A673 (cell line): ENCODE measurements at regions not wholly inside any gene's neighbourhood (a gene's known extent, or its start where the extent isn't known, plus 50 kb on each side); places are given as distances from the start of the nearest gene placed in this dataset.

Source experiments
- BruUV-seq: library from RNA; stranded (reverse); fragments of 400-500 nt; replicated peaks from 2 replicates; lab custom pipeline; 2021; lab: Mats Ljungman, UMichigan
- CTCF ChIA-PET: fragments of 300-600 bp; sonication (Branson Sonifier 250); formaldehyde crosslinking; loops from one replicate; lab custom pipeline; 2022; ENCODE audit warnings: antibody characterized with exemption; lab: Charles Lee
- POLR2A ChIA-PET: fragments of 300-600 bp; sonication (Branson Sonifier 250); formaldehyde crosslinking; loops from one replicate; lab custom pipeline; 2022; ENCODE audit warnings: antibody characterized with exemption; ENCODE audit not compliant: low non-redundant PET; lab: Charles Lee
- DNase-seq: peaks from one replicate; pipeline ENCODE4 v3.0.0-alpha.2; 2015; ENCODE audit warnings: low spot score
- H3K27ac ChIP-seq: fragments of 200-600 bp; sonication (generic); 2 replicates; pipeline ENCODE4 v1.5.1; 2016; ENCODE audit warnings: mixed run types, low read depth, mild to moderate bottlenecking, mixed read lengths, antibody characterized with exemption, low read length; ENCODE audit not compliant: poor library complexity, severe bottlenecking
- H3K27me3 ChIP-seq: fragments of 200-600 bp; sonication (generic); replicated peaks from 2 replicates; pipeline ENCODE4 v1.6.1; 2017; ENCODE audit warnings: mixed run types, low read depth, mild to moderate bottlenecking, mixed read lengths, antibody characterized with exemption, low read length; ENCODE audit not compliant: insufficient read depth, poor library complexity
- H3K36me3 ChIP-seq: fragments of 200-600 bp; sonication (generic); 2 replicates; pipeline ENCODE4 v1.6.1; 2016; ENCODE audit warnings: mixed run types, mild to moderate bottlenecking, mixed read lengths, antibody characterized with exemption, low read length; ENCODE audit not compliant: insufficient read depth, poor library complexity, severe bottlenecking
- H3K4me1 ChIP-seq: fragments of 200-600 bp; sonication (generic); 2 replicates; pipeline ENCODE4 v1.6.1; 2017; ENCODE audit warnings: mixed run types, mild to moderate bottlenecking, mixed read lengths, antibody characterized with exemption, low read length; ENCODE audit not compliant: insufficient read depth, poor library complexity, severe bottlenecking
- H3K4me3 ChIP-seq: fragments of 200-600 bp; sonication (generic); 2 replicates; pipeline ENCODE4 v1.5.1; 2016; ENCODE audit warnings: low read depth, mixed run types, mild to moderate bottlenecking, mixed read lengths, low read length; ENCODE audit not compliant: poor library complexity, severe bottlenecking
- H3K9me3 ChIP-seq: fragments of 200-600 bp; sonication (generic); 2 replicates; pipeline ENCODE4 v1.6.1; 2016; ENCODE audit warnings: mixed run types, low read depth, mild to moderate bottlenecking, mixed read lengths, antibody characterized with exemption, low read length; ENCODE audit not compliant: poor library complexity, severe bottlenecking
- CTCF ChIP-seq: fragments of 300-800, 200-600 bp; sonication (generic); conservative IDR thresholded peaks from 2 replicates; pipeline ENCODE4 v1.5.1; 2017; ENCODE audit warnings: low read depth, mild to moderate bottlenecking, antibody characterized with exemption, low read length, moderate library complexity, mixed read lengths
- EZH2 ChIP-seq: fragments of 200-600 bp; sonication (generic); IDR thresholded peaks from 2 replicates; pipeline ENCODE4 v1.6.1; 2017; ENCODE audit warnings: borderline replicate concordance, low read depth, mild to moderate bottlenecking, mixed read lengths, antibody characterized with exemption, low read length; ENCODE audit not compliant: poor library complexity, severe bottlenecking
- intact Hi-C: fragments of 100-400 bp; cut with micrococcal nuclease; formaldehyde crosslinking; loops from one replicate; pipeline ENCODE4 v1.10.0; 2022; ENCODE audit not compliant: unreplicated experiment

- ChIA-PET CTCF (no interaction called here), POLR2A (no interaction called here)
- no peaks in the 10 kb centered on the region for H3K4me1 ChIP-seq
- H3K36me3 ChIP-seq, result no peaks in the 10 kb centered on the region
- H3K27me3 ChIP-seq, result no peaks in the 10 kb centered on the region
- H3K27ac ChIP-seq, result no peak overlapping the region
- intact Hi-C loops, result no loop called here
- H3K4me3 ChIP-seq, result no peak overlapping the region
- no TSS peak for BruUV-seq
- H3K9me3 ChIP-seq, result peaks cover 6% of the 10 kb centered on the region
- DNase-seq, result no peak
- no peak for TF ChIP-seq EZH2
- no peak for TF ChIP-seq CTCF
These were observed 229.4 kb upstream of the POU3F1 start for GRCh38 chr1:38275960-38276359.

- intact Hi-C loops, result no loop called here
- Histone ChIP-seq H3K36me3 (no peaks in the 10 kb centered on the region), H3K27ac (no peak overlapping the region), H3K4me3 (no peak overlapping the region), H3K4me1 (no peaks in the 10 kb centered on the region), H3K9me3 (peaks cover 6% of the 10 kb centered on the region), H3K27me3 (no peaks in the 10 kb centered on the region)
- POLR2A ChIA-PET, result no interaction called here
- TF ChIP-seq CTCF (no peak), EZH2 (no peak)
- DNase-seq, result no peak
- CTCF ChIA-PET, result no interaction called here
- BruUV-seq, result no TSS peak
These were observed 228.4 kb upstream of the POU3F1 start for GRCh38 chr1:38274974-38275373.

- POLR2A ChIA-PET, result no interaction called here
- no TSS peak for BruUV-seq
- TF ChIP-seq EZH2 (no peak), CTCF (no peak)
- H3K27me3 ChIP-seq, result no peaks in the 10 kb centered on the region
- H3K36me3 ChIP-seq, result no peaks in the 10 kb centered on the region
- intact Hi-C loops, result no loop called here
- DNase-seq, result no peak
- H3K4me1 ChIP-seq, result no peaks in the 10 kb centered on the region
- H3K4me3 ChIP-seq, result no peak overlapping the region
- H3K27ac ChIP-seq, result no peak overlapping the region
- CTCF ChIA-PET, result no interaction called here
- H3K9me3 ChIP-seq, result no peaks in the 10 kb centered on the region
These were observed 226.7 kb upstream of the POU3F1 start for GRCh38 chr1:38273196-38273804.
